IMR-90 (cell line): ENCODE measurements at regions not wholly inside any gene's neighbourhood (a gene's known extent, or its start where the extent isn't known, plus 50 kb on each side); places are given as distances from the start of the nearest gene placed in this dataset.

ENCODE experiments used
- ATAC-seq: fragments of 200-7000 bp; cut with Tn5 transposase; 2 replicates; pipeline ENCODE4 v1.9.1; 2020; ENCODE audit warnings: low read depth, mild to moderate bottlenecking, moderate library complexity
- BruUV-seq: library from RNA; stranded (reverse); fragments of 400-500 nt; replicated peaks from 2 replicates; lab custom pipeline; 2021; lab: Mats Ljungman, UMichigan
- CTCF ChIA-PET: fragments of 300-600 bp; formaldehyde crosslinking; extraction: SDS; loops from one replicate; lab custom pipeline; 2021; ENCODE audit warnings: antibody characterized with exemption; lab: Yijun Ruan, JAX
- POLR2A ChIA-PET: fragments of 300-600 bp; sonication (Branson Sonifier 250); formaldehyde crosslinking; loops from one replicate; lab custom pipeline; 2022; ENCODE audit warnings: antibody characterized with exemption; ENCODE audit not compliant: unreplicated experiment; lab: Charles Lee
- DNase-seq: peaks from one replicate; pipeline ENCODE4 v3.0.0; 2013
- H2AFZ ChIP-seq: replicated peaks from 2 replicates; pipeline ENCODE3; 2013; ENCODE audit warnings: low read length, mild to moderate bottlenecking; ENCODE audit not compliant: poor library complexity
- H2AK5ac ChIP-seq: 2 replicates; pipeline ENCODE4 v1.6.1; 2013; ENCODE audit warnings: low read depth, low read length, inconsistent platforms
- H2AK9ac ChIP-seq: replicated peaks from 2 replicates; pipeline ENCODE3; 2013; ENCODE audit warnings: mild to moderate bottlenecking, low read depth, low read length, moderate library complexity; ENCODE audit not compliant: poor library complexity
- H2BK120ac ChIP-seq: 2 replicates; pipeline ENCODE4 v1.6.1; 2013; ENCODE audit warnings: low read depth, low read length, inconsistent platforms
- H2BK15ac ChIP-seq: 3 replicates; pipeline ENCODE4 v1.6.1; 2013; ENCODE audit warnings: low read depth, low read length, inconsistent platforms
- H2BK20ac ChIP-seq: 2 replicates; pipeline ENCODE4 v1.6.1; 2013; ENCODE audit warnings: low read depth, mild to moderate bottlenecking, inconsistent platforms, low read length, moderate library complexity
- H2BK5ac ChIP-seq: 2 replicates; pipeline ENCODE4 v1.6.1; 2013; ENCODE audit warnings: mild to moderate bottlenecking, low read depth, low read length, inconsistent platforms; ENCODE audit not compliant: poor library complexity, severe bottlenecking
- H3K14ac ChIP-seq: replicated peaks from 2 replicates; pipeline ENCODE4 v1.6.1; 2013; ENCODE audit warnings: low read depth, low read length, inconsistent platforms
- H3K18ac ChIP-seq: 2 replicates; pipeline ENCODE4 v1.6.1; 2013; ENCODE audit warnings: low read depth, low read length, control low read depth
- H3K23ac ChIP-seq: 2 replicates; pipeline ENCODE4 v1.6.1; 2013; ENCODE audit warnings: low read depth, low read length, inconsistent platforms
- H3K27ac ChIP-seq: 2 replicates; pipeline ENCODE4 v1.5.1; 2013; ENCODE audit warnings: mild to moderate bottlenecking, control low read depth, low read length; ENCODE audit not compliant: insufficient read depth
- H3K27me3 ChIP-seq: 2 replicates; pipeline ENCODE4 v1.6.1; 2013; ENCODE audit warnings: low read length; ENCODE audit not compliant: control insufficient read depth, insufficient read depth
- H3K36me3 ChIP-seq: 2 replicates; pipeline ENCODE4 v1.6.1; 2013; ENCODE audit warnings: low read length, mixed read lengths; ENCODE audit not compliant: control insufficient read depth, insufficient read depth
- H3K4ac ChIP-seq: 2 replicates; pipeline ENCODE4 v1.6.1; 2013; ENCODE audit warnings: low read depth, low read length, inconsistent platforms
- H3K4me1 ChIP-seq: 2 replicates; pipeline ENCODE4 v1.6.1; 2013; ENCODE audit warnings: low read length, mixed read lengths; ENCODE audit not compliant: control insufficient read depth, insufficient read depth
- H3K4me2 ChIP-seq: 2 replicates; pipeline ENCODE4 v1.6.1; 2013; ENCODE audit warnings: low read depth, mild to moderate bottlenecking, control low read depth, low read length, moderate library complexity
- H3K4me3 ChIP-seq: 2 replicates; pipeline ENCODE4 v1.5.1; 2013; ENCODE audit warnings: low read depth, mild to moderate bottlenecking, control low read depth, low read length, moderate library complexity; ENCODE audit not compliant: insufficient read depth
- H3K56ac ChIP-seq: 2 replicates; pipeline ENCODE4 v1.6.1; 2013; ENCODE audit warnings: low read length, inconsistent platforms; ENCODE audit not compliant: insufficient read depth; ENCODE audit errors: extremely low read depth
- H3K79me1 ChIP-seq, 2 experiments: 2 replicates each; pipeline ENCODE4 v1.6.1; 2013; ENCODE audit warnings: low read length in 2 of 2, inconsistent platforms in 1 of 2, low read depth in 1 of 2
- H3K9ac ChIP-seq: 2 replicates; pipeline ENCODE4 v1.6.1; 2013; ENCODE audit warnings: low read depth, low read length, control low read depth
- H3K9me1 ChIP-seq: 2 replicates; pipeline ENCODE4 v1.6.1; 2013; ENCODE audit warnings: low read length, inconsistent platforms; ENCODE audit not compliant: insufficient read depth
- H3K9me3 ChIP-seq: 2 replicates; pipeline ENCODE4 v1.6.1; 2013; ENCODE audit warnings: low read length; ENCODE audit not compliant: control insufficient read depth, insufficient read depth
- H4K20me1 ChIP-seq: 2 replicates; pipeline ENCODE4 v1.6.1; 2013; ENCODE audit warnings: low read length, inconsistent platforms; ENCODE audit not compliant: insufficient read depth
- H4K5ac ChIP-seq: 2 replicates; pipeline ENCODE4 v1.6.1; 2013; ENCODE audit warnings: mild to moderate bottlenecking, low read depth, low read length, control low read depth
- H4K8ac ChIP-seq, 2 experiments: 2 replicates each; pipeline ENCODE4 v1.6.1; 2013; ENCODE audit warnings: low read depth in 2 of 2, low read length in 2 of 2, control low read depth in 1 of 2, inconsistent platforms in 1 of 2
- H4K91ac ChIP-seq: 2 replicates; pipeline ENCODE4 v1.6.1; 2013; ENCODE audit warnings: low read depth, low read length, inconsistent platforms; ENCODE audit not compliant: insufficient read depth
- MAFK ChIP-seq: IDR thresholded peaks from 2 replicates; pipeline ENCODE4 v1.6.1; 2012; ENCODE audit warnings: low read depth, low read length, improper control_type of control experiment
- RAD21 ChIP-seq: IDR thresholded peaks from 2 replicates; pipeline ENCODE4 v1.6.1; 2012; ENCODE audit warnings: low read length, improper control_type of control experiment
- RFX5 ChIP-seq: IDR thresholded peaks from 2 replicates; pipeline ENCODE4 v1.8.0; 2012; ENCODE audit warnings: low read depth, mild to moderate bottlenecking, low read length, moderate library complexity
- SMC3 ChIP-seq: fragments of 150-350 bp; IDR thresholded peaks from 2 replicates; pipeline ENCODE4 v1.6.1; 2016; ENCODE audit warnings: low read depth, mild to moderate bottlenecking, antibody characterized with exemption, low read length, moderate library complexity
- WGBS, 2 experiments: methylation state at CpG; one replicate each; pipeline versions ENCODE4 v1.1.5 to v1.1.7; 2013; ENCODE audit warnings: missing lambda C conversion rate in 2 of 2; ENCODE audit not compliant: insufficient read length in 1 of 2; ENCODE audit errors: extremely low coverage in 2 of 2; 5-methylcytosine and 5-hydroxymethylcytosine counted together
- dilution Hi-C: fragments of 300-500 bp; cut with HindIII; formaldehyde crosslinking; loops from one replicate; pipeline ENCODE4 v1.14.3; 2018; ENCODE audit warnings: low sequenced_read_pairs; ENCODE audit not compliant: unreplicated experiment
- in situ Hi-C: fragments of 300-500 bp; cut with MboI; formaldehyde crosslinking; loops from 3 replicates; pipeline ENCODE4 v1.14.3; 2019; ENCODE audit warnings: low sequenced_read_pairs, inconsistent platforms, mixed read lengths
- intact Hi-C: fragments of 100-400 bp; cut with micrococcal nuclease; formaldehyde crosslinking; loops from 2 replicates; pipeline ENCODE4 v1.10.0; 2022

DNA sequence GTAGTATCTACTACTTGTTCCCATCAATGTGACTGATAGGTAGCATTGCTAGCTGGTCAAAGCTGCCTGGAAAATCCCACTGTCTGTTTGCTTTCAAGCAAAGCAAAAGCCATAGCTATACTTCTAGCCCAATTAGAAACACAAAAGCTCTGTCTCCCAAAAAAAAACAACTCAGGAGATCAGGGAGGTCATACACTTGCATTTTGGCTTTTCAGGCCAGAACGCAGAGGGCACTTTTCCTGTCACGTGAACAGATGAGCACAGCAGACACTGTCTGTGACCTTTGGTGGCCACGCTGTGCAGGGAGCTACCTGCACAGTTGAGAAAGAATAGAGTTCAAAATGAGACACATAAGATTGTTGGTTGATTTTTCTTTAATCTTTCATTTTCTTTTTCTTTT, 441.7 kb upstream of the PDZRN3 start:
- no peak overlapping the region for H3K4ac ChIP-seq
- in situ Hi-C loops, result no loop called here
- BruUV-seq, result no TSS peak
- H3K36me3 ChIP-seq, result no peaks in the 10 kb centered on the region
- H2BK120ac ChIP-seq, result no peak overlapping the region
- H4K91ac ChIP-seq, result no peak overlapping the region
- no peak overlapping the region for H2BK20ac ChIP-seq
- H3K9ac ChIP-seq, result no peak overlapping the region
- no peak overlapping the region for H3K4me3 ChIP-seq
- no peaks in the 10 kb centered on the region for H3K4me1 ChIP-seq
- no peak overlapping the region for H3K18ac ChIP-seq
- WGBS, 2 experiments, result 60% methylated on average over 1 of the region's 3 CpGs; no CpG with 5 or more reads in 1 of the 2 experiments
- dilution Hi-C loops, result no loop called here
- no peak overlapping the region for H2AFZ ChIP-seq
- ChIA-PET POLR2A (interaction anchor here (0.6 kb wide), 1 partner anchor 10 kb away, joined by 4 read pairs; no protein-coding TSS in a partner anchor), CTCF (no interaction called here)
- no peak overlapping the region for H4K5ac ChIP-seq
- no peak overlapping the region for H3K56ac ChIP-seq
- no peak overlapping the region for H4K8ac ChIP-seq
- H2BK5ac ChIP-seq, result no peak overlapping the region
- no peak overlapping the region for H3K4me2 ChIP-seq
- H3K9me3 ChIP-seq, result no peaks in the 10 kb centered on the region
- DNase-seq, result no peak
- no peak overlapping the region for H2AK5ac ChIP-seq
- H3K23ac ChIP-seq, result no peak overlapping the region
- ATAC-seq, result no peak
- no peaks in the 10 kb centered on the region for H4K20me1 ChIP-seq
- no peak overlapping the region for H2BK15ac ChIP-seq
- no peaks in the 10 kb centered on the region for H3K9me1 ChIP-seq
- no peak for TF ChIP-seq MAFK
- TF ChIP-seq SMC3, result no peak
- no peak for TF ChIP-seq RAD21
- no peak for TF ChIP-seq RFX5
- no peak overlapping the region for H2AK9ac ChIP-seq
- no peak overlapping the region for H3K14ac ChIP-seq
- H3K27ac ChIP-seq, result no peak overlapping the region
- intact Hi-C loops, result loop anchor here (2.0 to 5.0 kb wide), 3 partner anchors 564 to 816 kb away; no protein-coding TSS in a partner anchor
- no peaks in the 10 kb centered on the region for H3K79me1 ChIP-seq
- no peaks in the 10 kb centered on the region for H3K27me3 ChIP-seq
